ENCODE measurements at regions not wholly inside any gene's neighbourhood (a gene's known extent, or its start where the extent isn't known, plus 50 kb on each side); places are given as distances from the start of the nearest gene placed in this dataset.
A peak's percentile ranks its signal among the peaks of the same experiment; 100 is the strongest.

GRCh38 chr3:106175276-106175675 is 306.5 kb upstream of the CBLB start:
- no peaks in the 10 kb centered on the region for H3K27me3 ChIP-seq (ENCODE audit: insufficient read depth, poor library complexity, severe bottlenecking)
- no peak for TF ChIP-seq CTCF (IDR thresholded peaks at IDR 0.05; ENCODE audit: poor library complexity, severe bottlenecking)
- ATAC-seq (ENCODE audit: low read depth) (no peak), DNase-seq (ENCODE audit: low spot score) (no peak)
- H3K27ac ChIP-seq (ENCODE audit: poor library complexity, severe bottlenecking), result no peak overlapping the region
- no peaks in the 10 kb centered on the region for H3K36me3 ChIP-seq (ENCODE audit: low read depth)
- no peak overlapping the region for H3K4me3 ChIP-seq (ENCODE audit: severe bottlenecking)
- no peaks in the 10 kb centered on the region for H3K4me1 ChIP-seq (ENCODE audit: insufficient read depth, poor library complexity, severe bottlenecking)
- no peaks in the 10 kb centered on the region for H3K9me3 ChIP-seq (ENCODE audit: severe bottlenecking)

- H3K9me3 ChIP-seq (ENCODE audit: severe bottlenecking), result no peaks in the 10 kb centered on the region
- H3K27me3 ChIP-seq (ENCODE audit: insufficient read depth, poor library complexity, severe bottlenecking), result no peaks in the 10 kb centered on the region
- no peak overlapping the region for H3K27ac ChIP-seq (ENCODE audit: poor library complexity, severe bottlenecking)
- no peak overlapping the region for H3K4me3 ChIP-seq (ENCODE audit: severe bottlenecking)
- no peak for ATAC-seq (ENCODE audit: low read depth)
- no peaks in the 10 kb centered on the region for H3K36me3 ChIP-seq (ENCODE audit: low read depth)
- DNase-seq (ENCODE audit: low spot score), result no peak
- H3K4me1 ChIP-seq (ENCODE audit: insufficient read depth, poor library complexity, severe bottlenecking), result no peaks in the 10 kb centered on the region
- no peak for TF ChIP-seq CTCF (IDR thresholded peaks at IDR 0.05; ENCODE audit: poor library complexity, severe bottlenecking)
Measured at GRCh38 chr3:106176734-106177133, 307.9 kb upstream of the CBLB start.

GRCh38 chr3:106182950-106183511 is 314.2 kb upstream of the CBLB start:
- Histone ChIP-seq H3K27me3 (ENCODE audit: insufficient read depth, poor library complexity, severe bottlenecking) (no peaks in the 10 kb centered on the region), H3K36me3 (ENCODE audit: low read depth) (no peaks in the 10 kb centered on the region), H3K9me3 (ENCODE audit: severe bottlenecking) (no peaks in the 10 kb centered on the region), H3K27ac (ENCODE audit: poor library complexity, severe bottlenecking) (peak overlapping the region; percentile 20), H3K4me1 (ENCODE audit: insufficient read depth, poor library complexity, severe bottlenecking) (peaks cover 13% of the 10 kb centered on the region), H3K4me3 (ENCODE audit: severe bottlenecking) (no peak overlapping the region)
- TF ChIP-seq CTCF (IDR thresholded peaks at IDR 0.05; ENCODE audit: poor library complexity, severe bottlenecking), result no peak
- no peak for DNase-seq (ENCODE audit: low spot score)
- ATAC-seq (ENCODE audit: low read depth), result no peak

- no peaks in the 10 kb centered on the region for H3K27me3 ChIP-seq (ENCODE audit: insufficient read depth, poor library complexity, severe bottlenecking)
- peaks cover 13% of the 10 kb centered on the region for H3K4me1 ChIP-seq (ENCODE audit: insufficient read depth, poor library complexity, severe bottlenecking)
- H3K27ac ChIP-seq (ENCODE audit: poor library complexity, severe bottlenecking), result peak overlapping the region; percentile 20
- ATAC-seq (ENCODE audit: low read depth) (peak; percentile 95), DNase-seq (ENCODE audit: low spot score) (no peak)
- H3K36me3 ChIP-seq (ENCODE audit: low read depth), result no peaks in the 10 kb centered on the region
- H3K9me3 ChIP-seq (ENCODE audit: severe bottlenecking), result no peaks in the 10 kb centered on the region
- no peak overlapping the region for H3K4me3 ChIP-seq (ENCODE audit: severe bottlenecking)
- no peak for TF ChIP-seq CTCF (IDR thresholded peaks at IDR 0.05; ENCODE audit: poor library complexity, severe bottlenecking)
Measured at GRCh38 chr3:106183762-106184391, 315.1 kb upstream of the CBLB start.
